ENCODE measurements at regions not wholly inside any gene's neighbourhood (a gene's known extent, or its start where the extent isn't known, plus 50 kb on each side); places are given as distances from the start of the nearest gene placed in this dataset.

GRCh38 chr14:62253911-62254310, 491.7 kb downstream of the SNAPC1 start:
- TF ChIP-seq CTCF (IDR thresholded peaks at IDR 0.05; ENCODE audit: insufficient read depth, low read length, poor library complexity, severe bottlenecking) (no peak), EZH2phosphoT487 (conservative IDR thresholded peaks at IDR 0.05; ENCODE audit: low read length) (no peak)

Measured in SU-DHL-6 (cell line).